Activated CD4-positive, alpha-beta T cell treated with anti-CD3 and anti-CD28 coated beads, Interleukin-2, amount 50 U/mL, for 16 hours (primary cell): ENCODE measurements at regions not wholly inside any gene's neighbourhood (a gene's known extent, or its start where the extent isn't known, plus 50 kb on each side); places are given as distances from the start of the nearest gene placed in this dataset.
"Not testable (repeated sequence)": the region's sequence is repeated elsewhere in the genome, so short reads cannot be mapped to it uniquely, and the experiment has no call there.

Experiments used
- DNase-seq: peaks from one replicate; pipeline ENCODE4 v3.0.0-alpha.2; 2020

GRCh38 chr1:143574891-143575520 is 396.8 kb downstream of the FAM72C start:
- DNase-seq = no peak

- DNase-seq = not testable (repeated sequence)
These were observed 399.1 kb downstream of the FAM72C start for GRCh38 chr1:143572661-143573060.

- not testable (repeated sequence) for DNase-seq
These were observed 408.0 kb downstream of the FAM72C start for GRCh38 chr1:143563761-143564160.

- DNase-seq = no peak
These were observed 418.2 kb downstream of the FAM72C start for GRCh38 chr1:143553627-143554026.

- DNase-seq = not testable (repeated sequence)
These were observed 467.1 kb downstream of the FAM72C start for GRCh38 chr1:143504703-143505102.

DNA sequence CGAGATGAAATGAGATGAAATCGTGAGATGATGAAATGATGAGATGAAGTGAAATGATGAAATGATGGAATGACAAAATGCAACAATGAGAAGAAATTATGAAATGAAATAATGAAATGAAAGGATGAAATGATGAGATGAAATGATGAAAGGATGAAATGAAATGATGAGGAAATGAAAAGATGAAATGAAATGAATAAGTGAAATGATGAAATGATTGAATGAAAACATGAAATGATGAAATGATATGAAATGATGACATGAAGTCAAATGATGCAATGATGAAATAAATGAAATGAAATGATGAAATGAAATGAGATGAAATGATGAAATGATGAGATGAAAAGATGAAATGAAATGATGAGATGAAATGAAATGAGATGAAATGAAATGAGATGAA is 467.7 kb downstream of the FAM72C start:
- DNase-seq = not testable (repeated sequence)

- DNase-seq = not testable (repeated sequence)
These were observed 468.7 kb downstream of the FAM72C start for GRCh38 chr1:143503048-143503447.

DNA sequence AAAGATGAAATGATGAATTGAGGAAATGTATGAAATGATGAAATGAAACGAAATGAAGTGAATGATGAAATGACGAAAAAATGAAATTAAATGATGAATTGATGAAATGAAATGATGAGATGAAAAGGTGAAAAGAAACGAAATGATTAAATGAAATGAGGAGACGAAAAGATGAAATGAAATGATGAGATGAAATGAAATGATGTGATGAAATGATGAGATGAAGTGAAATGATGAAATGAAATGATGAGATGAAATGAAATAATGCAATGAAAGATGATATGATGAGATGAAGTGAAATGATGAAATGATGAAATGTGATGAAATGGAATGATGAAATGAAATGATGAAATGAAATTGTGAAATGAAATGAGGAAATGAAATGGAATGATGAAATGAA is 469.7 kb downstream of the FAM72C start:
- DNase-seq = not testable (repeated sequence)

DNA sequence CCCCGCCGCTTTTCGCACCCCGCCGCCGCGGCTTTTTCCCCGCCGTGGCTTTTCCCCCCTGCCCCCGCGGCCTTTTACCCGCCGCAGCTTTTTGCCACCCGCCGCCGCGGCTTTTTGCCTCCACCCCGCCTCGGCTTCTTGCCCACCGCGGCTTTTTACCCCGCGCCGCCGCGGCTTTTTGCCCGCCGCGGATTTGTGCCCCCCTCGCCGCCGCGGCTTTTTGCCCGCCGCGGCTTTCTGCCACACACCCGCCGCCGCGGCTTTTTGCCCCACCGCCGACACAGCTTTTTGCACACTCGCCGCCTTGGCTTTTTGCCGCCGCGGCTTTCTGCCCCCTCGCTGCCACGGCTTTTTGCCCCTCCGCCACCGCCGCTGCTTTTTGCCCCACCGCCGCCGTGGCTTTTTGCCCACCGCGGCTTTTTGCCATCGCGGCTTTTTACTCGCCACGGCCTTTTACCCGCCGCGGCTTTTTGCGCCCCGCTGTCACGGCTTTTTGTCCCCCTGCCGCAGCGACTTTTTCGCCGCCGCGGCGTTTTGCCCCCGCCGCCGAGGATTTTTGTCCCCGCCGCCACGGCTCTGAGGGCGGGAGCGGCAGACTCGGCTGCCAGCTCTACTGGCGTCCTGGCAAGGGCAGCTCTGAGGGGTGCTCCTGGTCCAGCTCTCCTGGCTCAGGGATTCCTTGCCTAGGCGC is 473.6 kb downstream of the FAM72C start:
- DNase-seq = not testable (repeated sequence)

DNA sequence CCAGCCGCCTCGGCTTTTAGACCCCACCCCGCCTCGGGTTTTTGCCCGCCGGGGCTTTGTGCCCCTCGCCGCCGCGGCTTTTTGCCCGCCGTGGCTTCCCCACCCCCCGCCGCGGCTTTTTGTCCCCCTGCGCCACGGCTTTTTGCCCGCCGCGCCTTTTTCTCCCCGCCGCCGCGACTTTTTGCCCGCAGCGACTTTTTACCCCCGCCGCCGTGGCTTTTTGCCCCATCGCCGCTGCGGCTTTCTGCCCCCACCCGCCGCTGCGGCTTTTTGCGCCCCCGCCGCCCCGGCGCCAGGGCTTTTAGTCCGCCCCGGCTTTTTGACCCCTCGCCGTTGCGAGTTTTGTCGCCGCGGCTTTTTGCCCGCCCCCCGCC is 474.4 kb downstream of the FAM72C start:
- no peak for DNase-seq

DNA sequence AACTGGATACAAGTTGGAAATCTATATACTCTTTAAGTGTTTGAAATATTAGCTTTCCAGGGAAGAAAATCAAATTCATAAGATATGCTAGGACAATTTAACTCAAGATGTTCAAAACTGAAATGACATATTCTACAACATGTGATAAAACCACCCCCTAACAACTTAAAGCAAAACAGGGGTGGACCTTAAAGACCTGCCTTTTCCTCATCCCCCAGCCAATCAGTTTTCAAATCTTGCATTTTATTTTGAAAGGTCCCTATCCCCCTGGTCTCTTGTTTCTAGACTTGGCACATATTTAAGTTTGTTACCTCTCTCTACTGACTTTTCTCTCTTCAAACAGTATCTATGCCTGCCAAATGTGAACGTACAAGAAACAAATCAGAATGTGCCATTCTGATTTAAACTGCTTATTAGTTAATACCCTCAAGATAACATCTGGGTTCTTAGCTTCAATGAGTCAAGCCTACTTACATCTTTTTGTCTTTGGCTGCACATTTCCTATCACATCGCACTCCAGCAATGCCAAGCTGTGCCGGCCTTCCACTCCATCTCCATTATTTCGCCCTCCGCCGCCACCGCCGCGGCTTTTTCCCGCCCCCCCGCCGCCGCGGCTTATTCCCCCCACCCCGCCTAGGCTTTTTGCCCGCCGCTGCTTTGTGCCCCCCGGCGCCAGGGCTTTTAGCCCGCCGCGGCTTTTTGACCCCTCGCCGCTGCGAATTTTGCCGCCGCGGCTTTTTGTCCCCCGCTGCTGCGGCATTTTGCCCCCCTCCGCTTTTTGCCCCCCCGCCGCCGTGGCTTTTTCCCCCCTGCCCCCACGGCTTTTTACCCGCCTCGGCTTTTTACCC is 475.0 kb downstream of the FAM72C start:
- not testable (repeated sequence) for DNase-seq
